Retinal pigment epithelial cell (primary cell): ENCODE measurements at regions not wholly inside any gene's neighbourhood (a gene's known extent, or its start where the extent isn't known, plus 50 kb on each side); places are given as distances from the start of the nearest gene placed in this dataset.

Experiments used
- DNase-seq: peaks from one replicate; pipeline ENCODE4 v3.0.0-alpha.2; 2010; ENCODE audit warnings: low read depth
- H3K4me3 ChIP-seq: 2 replicates; pipeline ENCODE4 v1.5.1; 2011; ENCODE audit warnings: mild to moderate bottlenecking, low read length, control low read depth, moderate library complexity
- TF ChIP-seq, protein P1 (sequence below): conservative IDR thresholded peaks from 2 replicates; pipeline ENCODE4 v1.5.1; 2011; ENCODE audit warnings: low read depth, low read length, control low read depth, inconsistent platforms

DNA sequence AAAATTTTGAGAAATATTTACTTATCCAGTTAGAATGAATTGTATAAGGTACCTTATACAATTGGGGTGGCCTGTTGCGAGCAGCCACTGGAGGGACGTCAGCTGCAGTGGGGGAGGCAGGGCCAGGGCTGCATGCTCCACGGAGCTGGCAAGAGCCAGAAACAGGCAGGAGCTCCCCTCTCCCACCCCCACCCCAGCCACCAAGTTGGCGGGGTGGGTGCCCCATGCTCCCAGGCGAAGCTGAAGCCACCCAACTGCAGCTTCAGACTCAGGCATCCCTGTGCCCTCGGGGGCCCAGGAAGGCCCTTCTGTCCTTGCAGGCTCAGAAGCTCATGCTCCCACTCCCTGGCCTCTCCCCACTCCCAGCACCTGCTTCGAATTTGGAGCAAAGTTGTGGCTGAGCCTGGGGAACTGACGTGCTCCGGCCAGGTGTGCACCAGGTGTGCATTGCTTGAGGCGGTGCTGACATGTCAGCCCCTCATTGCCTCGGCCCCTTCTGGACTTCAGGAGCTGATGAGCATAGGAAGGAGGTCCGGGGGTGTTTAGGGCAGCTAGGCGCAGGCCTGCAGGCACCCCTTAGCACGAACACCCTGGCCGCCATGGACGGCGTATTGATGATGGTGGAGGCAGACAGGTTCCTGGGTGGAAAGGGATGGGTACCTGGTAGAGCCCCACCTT is 743.8 kb upstream of the GBE1 start:
- no peak for DNase-seq
- TF ChIP-seq, protein P1, sequence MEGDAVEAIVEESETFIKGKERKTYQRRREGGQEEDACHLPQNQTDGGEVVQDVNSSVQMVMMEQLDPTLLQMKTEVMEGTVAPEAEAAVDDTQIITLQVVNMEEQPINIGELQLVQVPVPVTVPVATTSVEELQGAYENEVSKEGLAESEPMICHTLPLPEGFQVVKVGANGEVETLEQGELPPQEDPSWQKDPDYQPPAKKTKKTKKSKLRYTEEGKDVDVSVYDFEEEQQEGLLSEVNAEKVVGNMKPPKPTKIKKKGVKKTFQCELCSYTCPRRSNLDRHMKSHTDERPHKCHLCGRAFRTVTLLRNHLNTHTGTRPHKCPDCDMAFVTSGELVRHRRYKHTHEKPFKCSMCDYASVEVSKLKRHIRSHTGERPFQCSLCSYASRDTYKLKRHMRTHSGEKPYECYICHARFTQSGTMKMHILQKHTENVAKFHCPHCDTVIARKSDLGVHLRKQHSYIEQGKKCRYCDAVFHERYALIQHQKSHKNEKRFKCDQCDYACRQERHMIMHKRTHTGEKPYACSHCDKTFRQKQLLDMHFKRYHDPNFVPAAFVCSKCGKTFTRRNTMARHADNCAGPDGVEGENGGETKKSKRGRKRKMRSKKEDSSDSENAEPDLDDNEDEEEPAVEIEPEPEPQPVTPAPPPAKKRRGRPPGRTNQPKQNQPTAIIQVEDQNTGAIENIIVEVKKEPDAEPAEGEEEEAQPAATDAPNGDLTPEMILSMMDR = no peak
- no peak overlapping the region for H3K4me3 ChIP-seq

- TF ChIP-seq, protein P1 = no peak
- no peak overlapping the region for H3K4me3 ChIP-seq
- DNase-seq = no peak
Observed at GRCh38 chr3:82498186-82498585, 736.7 kb upstream of the GBE1 start.

DNA sequence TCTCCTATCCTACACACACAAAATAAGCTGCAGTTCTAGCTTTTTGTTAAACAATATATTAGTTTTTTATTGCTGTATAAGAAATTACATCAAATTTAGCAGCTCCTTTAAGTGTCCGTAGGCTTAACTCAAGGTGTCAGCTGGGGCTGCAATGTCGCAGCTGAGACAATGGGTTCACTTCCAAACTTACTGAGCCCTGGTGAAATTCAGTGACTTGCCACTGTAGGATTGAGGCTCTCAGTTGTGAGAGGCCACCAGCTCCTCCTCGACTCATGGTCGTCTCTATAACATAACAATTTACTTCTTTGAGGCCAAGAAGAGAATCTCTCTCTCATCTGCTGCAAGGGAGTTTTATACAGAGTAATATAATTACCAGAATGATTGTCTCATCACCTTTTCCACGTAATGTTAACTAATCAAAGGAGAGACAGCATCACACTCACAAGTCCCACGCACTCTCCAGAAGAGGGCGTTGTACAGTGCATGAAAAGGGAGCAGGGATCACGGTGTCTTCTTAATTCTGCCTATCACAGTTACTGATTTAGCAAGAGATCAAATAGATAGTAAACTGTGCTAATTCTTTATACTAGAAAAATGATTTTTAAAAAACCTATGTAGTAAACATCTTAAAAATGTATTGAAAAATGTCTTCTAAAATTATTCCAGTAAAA is 735.6 kb upstream of the GBE1 start:
- no peak overlapping the region for H3K4me3 ChIP-seq
- TF ChIP-seq, protein P1 = peak; percentile 59
- DNase-seq = no peak

GRCh38 chr3:82495655-82496054 is 734.2 kb upstream of the GBE1 start:
- TF ChIP-seq, protein P1 = no peak
- no peak for DNase-seq
- no peak overlapping the region for H3K4me3 ChIP-seq

GRCh38 chr3:82494977-82495489 is 733.6 kb upstream of the GBE1 start:
- no peak overlapping the region for H3K4me3 ChIP-seq
- TF ChIP-seq, protein P1 = no peak
- no peak for DNase-seq

GRCh38 chr3:82493858-82494257 is 732.4 kb upstream of the GBE1 start:
- no peak for DNase-seq
- no peak overlapping the region for H3K4me3 ChIP-seq
- TF ChIP-seq, protein P1 = no peak

DNA sequence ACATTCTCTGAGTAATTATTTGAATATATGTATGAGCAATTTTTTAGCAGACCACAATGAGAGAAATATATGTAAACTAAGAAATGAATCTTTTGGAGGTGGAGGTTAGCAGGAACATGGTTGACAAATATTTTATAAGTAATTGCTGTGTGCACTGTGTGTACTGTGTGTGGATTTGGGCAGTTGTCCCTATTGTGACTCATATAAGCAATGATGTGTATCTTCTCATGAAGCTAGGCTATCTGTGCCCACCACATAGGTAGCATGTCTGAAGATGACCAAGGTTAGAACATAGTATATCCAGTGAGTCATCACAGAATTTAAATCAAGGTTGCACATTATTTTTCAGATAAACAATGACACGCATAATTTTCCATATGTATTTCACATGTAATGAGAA is 713.9 kb upstream of the GBE1 start:
- H3K4me3 ChIP-seq = no peak overlapping the region
- DNase-seq = no peak
- TF ChIP-seq, protein P1 = no peak
